Sigmoid colon (tissue), 4 donors: ENCODE measurements at regions not wholly inside any gene's neighbourhood (a gene's known extent, or its start where the extent isn't known, plus 50 kb on each side); places are given as distances from the start of the nearest gene placed in this dataset.
"Not testable (repeated sequence)": the region's sequence is repeated elsewhere in the genome, so short reads cannot be mapped to it uniquely, and the experiment has no call there.

Source experiments
- POLR2A ChIP-seq, 2 donors: fragments of 450-650 bp; IDR thresholded peaks; one replicate each; pipeline ENCODE4 v1.6.1; 2016; ENCODE audit warnings: antibody characterized with exemption in 2 of 2, mild to moderate bottlenecking in 2 of 2, moderate library complexity in 2 of 2
- POLR2AphosphoS5 ChIP-seq, 4 donors: sonication (generic); formaldehyde crosslinking; IDR thresholded peaks; one replicate each; pipeline ENCODE4 v1.6.1; 2017; ENCODE audit warnings: antibody characterized with exemption in 4 of 4
- TF ChIP-seq, protein P1 (sequence below), 4 experiments: fragments of 450-650 bp in 3 of 4; fragments of 200-600 bp in 1 of 4; IDR thresholded peaks; one replicate each; pipeline ENCODE4 v1.5.1; 2016 to 2019; ENCODE audit warnings: antibody characterized with exemption in 4 of 4, mild to moderate bottlenecking in 3 of 4, moderate library complexity in 2 of 4

DNA sequence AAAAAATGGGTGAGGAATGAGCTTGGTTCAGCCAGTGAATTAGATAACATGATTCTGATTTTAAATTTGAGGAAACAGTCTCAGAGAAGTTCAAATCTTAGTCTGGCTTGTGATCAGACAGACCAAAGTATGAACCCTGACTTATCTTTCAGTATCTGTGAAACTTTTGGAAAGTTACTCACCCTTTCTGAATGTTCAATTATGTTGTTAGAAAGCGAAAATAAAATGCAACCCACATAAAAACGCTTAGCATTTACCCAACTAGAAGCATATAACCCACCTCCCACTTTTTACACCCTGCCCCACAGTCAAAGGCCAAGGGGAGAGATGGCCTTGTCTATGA, 319.7 kb downstream of the SPATA31A1 start:
- TF ChIP-seq POLR2AphosphoS5, POLR2A (IDR thresholded peaks at IDR 0.05): not testable (repeated sequence)
- TF ChIP-seq, protein P1, sequence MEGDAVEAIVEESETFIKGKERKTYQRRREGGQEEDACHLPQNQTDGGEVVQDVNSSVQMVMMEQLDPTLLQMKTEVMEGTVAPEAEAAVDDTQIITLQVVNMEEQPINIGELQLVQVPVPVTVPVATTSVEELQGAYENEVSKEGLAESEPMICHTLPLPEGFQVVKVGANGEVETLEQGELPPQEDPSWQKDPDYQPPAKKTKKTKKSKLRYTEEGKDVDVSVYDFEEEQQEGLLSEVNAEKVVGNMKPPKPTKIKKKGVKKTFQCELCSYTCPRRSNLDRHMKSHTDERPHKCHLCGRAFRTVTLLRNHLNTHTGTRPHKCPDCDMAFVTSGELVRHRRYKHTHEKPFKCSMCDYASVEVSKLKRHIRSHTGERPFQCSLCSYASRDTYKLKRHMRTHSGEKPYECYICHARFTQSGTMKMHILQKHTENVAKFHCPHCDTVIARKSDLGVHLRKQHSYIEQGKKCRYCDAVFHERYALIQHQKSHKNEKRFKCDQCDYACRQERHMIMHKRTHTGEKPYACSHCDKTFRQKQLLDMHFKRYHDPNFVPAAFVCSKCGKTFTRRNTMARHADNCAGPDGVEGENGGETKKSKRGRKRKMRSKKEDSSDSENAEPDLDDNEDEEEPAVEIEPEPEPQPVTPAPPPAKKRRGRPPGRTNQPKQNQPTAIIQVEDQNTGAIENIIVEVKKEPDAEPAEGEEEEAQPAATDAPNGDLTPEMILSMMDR (IDR thresholded peaks at IDR 0.05) = not testable (repeated sequence)
